Activated B cell treated with CpG ODN at 0.5 μM for 24 hours (primary cell): ENCODE measurements at regions not wholly inside any gene's neighbourhood (a gene's known extent, or its start where the extent isn't known, plus 50 kb on each side); places are given as distances from the start of the nearest gene placed in this dataset.

Experiments used
- ATAC-seq: fragments of 200-7000 bp; cut with Tn5 transposase; one replicate; pipeline ENCODE4 v1.10.0; 2021; ENCODE audit warnings: low read depth, mild to moderate bottlenecking, moderate library complexity
- CTCF ChIA-PET: fragments of 350-600 bp; sonication (Branson Sonifier 250); formaldehyde crosslinking; loops from one replicate; lab custom pipeline; 2021; ENCODE audit warnings: antibody characterized with exemption; lab: Charles Lee
- POLR2A ChIA-PET: fragments of 350-600 bp; sonication (Branson Sonifier 250); formaldehyde crosslinking; loops from one replicate; lab custom pipeline; 2021; ENCODE audit warnings: antibody characterized with exemption; lab: Charles Lee
- DNase-seq: peaks from one replicate; pipeline ENCODE4 v3.0.0; 2022
- H3K27ac Mint-ChIP-seq: one replicate; pipeline ENCODE4 v1.8.0; 2020; ENCODE audit warnings: mixed read lengths
- H3K27me3 Mint-ChIP-seq: one replicate; pipeline ENCODE4 v1.8.0; 2021; ENCODE audit warnings: mixed read lengths
- H3K36me3 Mint-ChIP-seq: one replicate; pipeline ENCODE4 v1.8.0; 2021; ENCODE audit warnings: low read depth, mixed read lengths
- H3K4me1 Mint-ChIP-seq: one replicate; pipeline ENCODE4 v1.8.0; 2021; ENCODE audit warnings: mixed read lengths
- H3K4me3 Mint-ChIP-seq: one replicate; pipeline ENCODE4 v1.8.0; 2020; ENCODE audit warnings: mild to moderate bottlenecking, mixed read lengths
- H3K9me3 Mint-ChIP-seq: one replicate; pipeline ENCODE4 v1.8.0; 2020; ENCODE audit warnings: mixed read lengths
- CTCF ChIP-seq: fragments of 200-600 bp; IDR thresholded peaks from one replicate; pipeline ENCODE4 v1.8.0; 2022; ENCODE audit warnings: antibody characterized with exemption, mild to moderate bottlenecking
- intact Hi-C: fragments of 100-400 bp; cut with micrococcal nuclease; formaldehyde crosslinking; loops from one replicate; pipeline ENCODE4 v1.15.1; 2024

GRCh38 chr12:132432126-132432705 is 57.7 kb upstream of the FBRSL1 start:
- POLR2A ChIA-PET = interaction anchor here (1.2 kb wide), 1 partner anchor 18 kb away, joined by 5 read pairs; no protein-coding TSS in a partner anchor
- no peaks in the 10 kb centered on the region for H3K36me3 Mint-ChIP-seq
- no peak for DNase-seq
- no peak for TF ChIP-seq CTCF
- H3K27ac Mint-ChIP-seq = no peak overlapping the region
- intact Hi-C loops = loop anchor here (5.0 kb wide), 1 partner anchor 35 kb away; no protein-coding TSS in a partner anchor
- no peak for ATAC-seq
- H3K27me3 Mint-ChIP-seq = no peaks in the 10 kb centered on the region
- no peak overlapping the region for H3K4me3 Mint-ChIP-seq
- CTCF ChIA-PET = no interaction called here
- H3K9me3 Mint-ChIP-seq = no peaks in the 10 kb centered on the region
- H3K4me1 Mint-ChIP-seq = peaks cover 72% of the 10 kb centered on the region

GRCh38 chr12:132430838-132431774 is 58.8 kb upstream of the FBRSL1 start:
- no peaks in the 10 kb centered on the region for H3K27me3 Mint-ChIP-seq
- intact Hi-C loops = loop anchor here (2.0 to 5.0 kb wide), 2 partner anchors 14 to 36 kb away; no protein-coding TSS in a partner anchor
- ATAC-seq (no peak), DNase-seq (no peak)
- H3K27ac Mint-ChIP-seq = no peak overlapping the region
- peak overlapping the region; percentile 60 for H3K4me3 Mint-ChIP-seq
- POLR2A ChIA-PET = interaction anchor here (1.1 kb wide), 1 partner anchor 58 kb away, joined by 7 read pairs; no protein-coding TSS in a partner anchor
- H3K9me3 Mint-ChIP-seq = no peaks in the 10 kb centered on the region
- CTCF ChIA-PET = interaction anchor here (1.1 to 5.6 kb wide), 4 partner anchors 16 to 130 kb away, joined by 3 to 33 read pairs (median 4); no protein-coding TSS in a partner anchor
- no peaks in the 10 kb centered on the region for H3K36me3 Mint-ChIP-seq
- TF ChIP-seq CTCF = no peak
- peaks cover 63% of the 10 kb centered on the region for H3K4me1 Mint-ChIP-seq

DNA sequence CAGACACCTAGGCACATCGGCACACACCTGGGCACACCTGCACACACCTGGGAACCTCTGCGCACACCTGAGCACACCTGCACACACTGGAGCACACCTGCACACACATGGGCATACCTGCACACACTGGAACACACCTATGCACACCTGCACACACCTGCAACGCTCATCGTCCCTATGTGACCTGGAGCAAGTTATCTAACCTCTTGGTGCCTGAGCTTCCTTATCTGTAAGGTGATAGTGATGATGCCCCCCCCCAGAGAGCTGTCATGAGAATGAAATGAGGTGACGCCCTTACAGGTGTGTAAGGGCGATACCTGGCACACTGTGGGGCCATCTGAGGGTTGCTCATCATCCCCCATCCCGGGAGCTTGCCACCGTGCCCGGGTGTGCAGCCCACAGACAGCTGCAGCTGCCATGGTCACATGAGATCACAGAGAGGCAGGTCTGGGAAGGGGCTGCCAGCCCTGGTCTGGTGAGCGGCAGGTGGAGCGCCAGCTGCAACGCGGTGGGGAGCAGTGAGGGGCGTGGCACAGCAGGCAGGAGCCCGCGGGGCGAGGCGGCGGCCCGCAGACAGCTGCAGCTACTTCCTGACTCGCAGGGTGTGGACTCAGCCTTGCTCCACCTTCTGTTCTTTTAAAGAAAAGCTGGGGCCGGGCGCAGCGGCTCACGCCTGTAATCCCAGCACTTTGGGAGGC is 59.9 kb upstream of the FBRSL1 start:
- no peak for TF ChIP-seq CTCF
- ATAC-seq (peak; percentile 87), DNase-seq (peak; percentile 60)
- Mint-ChIP-seq H3K36me3 (no peaks in the 10 kb centered on the region), H3K9me3 (no peaks in the 10 kb centered on the region), H3K4me1 (peaks cover 61% of the 10 kb centered on the region), H3K27me3 (no peaks in the 10 kb centered on the region), H3K27ac (peak overlapping the region; percentile 30), H3K4me3 (peak overlapping the region; percentile 60)
- intact Hi-C loops = loop anchor here (1.0 to 5.0 kb wide), 4 partner anchors 15 to 59 kb away; no protein-coding TSS in a partner anchor
- CTCF ChIA-PET = interaction anchor here (0.9 to 5.6 kb wide), 6 partner anchors 12 to 131 kb away, joined by 3 to 33 read pairs (median 4); no protein-coding TSS in a partner anchor
- POLR2A ChIA-PET = interaction anchor here (0.7 to 1.2 kb wide), 3 partner anchors 15 to 59 kb away, joined by 4 to 7 read pairs (median 5); no protein-coding TSS in a partner anchor

DNA sequence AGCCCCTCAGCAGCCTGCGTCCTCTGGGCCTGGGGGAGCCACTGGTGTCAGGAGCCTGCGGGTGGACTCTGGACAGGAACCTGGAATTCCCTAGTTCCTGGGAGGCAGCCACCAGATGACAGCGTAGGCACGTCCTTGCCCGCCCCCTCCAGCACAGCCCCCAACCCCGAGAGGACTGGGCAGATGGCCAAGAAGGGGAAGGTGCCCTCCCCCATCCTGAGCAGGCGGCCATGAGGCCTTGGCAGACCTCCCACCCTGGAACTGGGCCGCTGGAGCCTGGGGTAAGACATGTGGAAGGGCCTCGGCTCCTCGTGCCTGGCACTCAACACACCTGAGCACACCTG is 60.4 kb upstream of the FBRSL1 start:
- no peak for DNase-seq
- intact Hi-C loops = loop anchor here (1.0 kb wide), 2 partner anchors 14 to 60 kb away; no protein-coding TSS in a partner anchor
- ATAC-seq = no peak
- ChIA-PET CTCF (interaction anchor here (0.9 to 5.6 kb wide), 5 partner anchors 12 to 132 kb away, joined by 3 to 33 read pairs (median 3); no protein-coding TSS in a partner anchor), POLR2A (interaction anchor here (0.7 to 1.2 kb wide), 2 partner anchors 15 to 40 kb away, joined by 4 to 5 read pairs; no protein-coding TSS in a partner anchor)
- Mint-ChIP-seq H3K4me3 (peak overlapping the region; percentile 60), H3K27me3 (no peaks in the 10 kb centered on the region), H3K36me3 (no peaks in the 10 kb centered on the region), H3K9me3 (no peaks in the 10 kb centered on the region), H3K4me1 (peaks cover 56% of the 10 kb centered on the region), H3K27ac (no peak overlapping the region)
- no peak for TF ChIP-seq CTCF
